HepG2 (cell line): ENCODE measurements at regions not wholly inside any gene's neighbourhood (a gene's known extent, or its start where the extent isn't known, plus 50 kb on each side); places are given as distances from the start of the nearest gene placed in this dataset.
A peak's percentile ranks its signal among the peaks of the same experiment; 100 is the strongest.

Experiments used
- ATAC-seq: fragments of 200-7000 bp; cut with Tn5 transposase; 3 replicates; pipeline ENCODE4 v1.9.1; 2020; ENCODE audit warnings: mild to moderate bottlenecking, moderate library complexity
- BruUV-seq: library from RNA; stranded (reverse); fragments of 400-500 nt; replicated peaks from 2 replicates; lab custom pipeline; 2021; lab: Mats Ljungman, UMichigan
- CTCF ChIA-PET: fragments of 300-600 bp; formaldehyde crosslinking; extraction: SDS; loops from one replicate; lab custom pipeline; 2021; ENCODE audit warnings: low total read pairs, inconsistent platforms, low intra/inter-chr PET ratio; lab: Yijun Ruan, JAX
- POLR2A ChIA-PET: fragments of 350-600 bp; sonication (Branson Sonifier 250); formaldehyde crosslinking; loops from one replicate; lab custom pipeline; 2020; ENCODE audit warnings: antibody characterized with exemption, inconsistent platforms; lab: Yijun Ruan, JAX
- DNase-seq: peaks from one replicate; pipeline ENCODE4 v3.0.0-alpha.2; 2015; ENCODE audit warnings: low spot score
- FAIRE-seq: peaks from 3 replicates; lab custom pipeline; 2011; peaks lifted over from hg19 to GRCh38; lab: Jason Lieb, UNC
- H2AFZ ChIP-seq: one replicate; pipeline ENCODE4 v1.6.1; 2011; ENCODE audit warnings: low read length, inconsistent platforms
- H3K27ac ChIP-seq: fragments of 300-600 bp; 3 replicates; pipeline ENCODE4 v1.8.0; 2011; ENCODE audit warnings: mixed run types, mild to moderate bottlenecking, mixed read lengths, low read length, inconsistent platforms; ENCODE audit not compliant: insufficient read depth; ENCODE audit errors: extremely low read length
- H3K27me3 ChIP-seq, 2 experiments: fragments of 200-600 bp in 1 of 2; 2 replicates in 1 of 2; 3 replicates in 1 of 2; pipeline versions ENCODE4 v1.6.0 to v1.8.0; 2011; ENCODE audit warnings: low read length in 2 of 2, mild to moderate bottlenecking in 2 of 2, moderate library complexity in 2 of 2, inconsistent platforms in 1 of 2; ENCODE audit not compliant: insufficient read depth in 2 of 2, control insufficient read depth in 1 of 2
- H3K36me3 ChIP-seq, 2 experiments: fragments of 200-600 bp in 1 of 2; replicated peaks in 1 of 2; 2 replicates in 1 of 2; 3 replicates in 1 of 2; pipeline versions ENCODE4 v1.5.1 to v1.8.0; 2011; ENCODE audit warnings: low read length in 2 of 2, inconsistent platforms in 1 of 2; ENCODE audit not compliant: insufficient read depth in 2 of 2, control insufficient read depth in 1 of 2
- H3K4me1 ChIP-seq: 2 replicates; pipeline ENCODE4 v1.5.1; 2012; ENCODE audit warnings: low read length, inconsistent platforms; ENCODE audit not compliant: insufficient read depth
- H3K4me2 ChIP-seq: 2 replicates; pipeline ENCODE4 v1.6.0; 2011; ENCODE audit warnings: low read depth, low read length, inconsistent platforms
- H3K4me3 ChIP-seq, 3 experiments: fragments of 200-600 bp in 1 of 3; sonication (generic), shearing (Covaris generic) in 1 of 3; replicated peaks in 1 of 3; 2 replicates each; pipeline ENCODE4 v1.5.1; 2011 to 2016; ENCODE audit warnings: low read length in 3 of 3, inconsistent platforms in 2 of 3, low read depth in 2 of 3, mild to moderate bottlenecking in 2 of 3, control low read depth in 1 of 3, mixed read lengths in 1 of 3; ENCODE audit not compliant: insufficient read depth in 1 of 3
- H3K79me2 ChIP-seq: one replicate; pipeline ENCODE4 v1.6.1; 2011; ENCODE audit warnings: low read length, inconsistent platforms; ENCODE audit not compliant: insufficient read depth
- H3K9ac ChIP-seq: 2 replicates; pipeline ENCODE4 v1.6.0; 2011; ENCODE audit warnings: mild to moderate bottlenecking, low read depth, low read length, inconsistent platforms; ENCODE audit not compliant: insufficient read depth
- H3K9me3 ChIP-seq: 2 replicates; pipeline ENCODE4 v1.5.1; 2012; ENCODE audit warnings: mild to moderate bottlenecking, low read length
- H4K20me1 ChIP-seq: 2 replicates; pipeline ENCODE4 v1.6.0; 2011; ENCODE audit warnings: inconsistent platforms, mild to moderate bottlenecking, low read length, moderate library complexity; ENCODE audit not compliant: insufficient read depth
- CERS6 ChIP-seq: sonication (generic); formaldehyde crosslinking; IDR thresholded peaks from 2 replicates; pipeline ENCODE4 v1.5.0; 2020; ENCODE audit warnings: missing genetic modification reagents
- FOXA1 ChIP-seq, 2 experiments: fragments of 450-650 bp in 1 of 2; sonication (generic) in 1 of 2; formaldehyde crosslinking in 1 of 2; IDR thresholded peaks; 2 replicates each; pipeline versions ENCODE4 v1.4.0 to v1.6.1; 2016 to 2020; ENCODE audit warnings: missing genetic modification reagents in 1 of 2
- HNF4A ChIP-seq: sonication (generic); formaldehyde crosslinking; IDR thresholded peaks from 2 replicates; pipeline ENCODE4 v1.4.0; 2020; ENCODE audit warnings: missing genetic modification reagents
- MNT ChIP-seq: fragments of 450-650 bp; IDR thresholded peaks from 2 replicates; pipeline ENCODE4 v1.6.1; 2016
- PCBP1 ChIP-seq: fragments of 200-400 bp; formaldehyde crosslinking; IDR thresholded peaks from 2 replicates; pipeline ENCODE4 v1.6.1; 2017; ENCODE audit warnings: mild to moderate bottlenecking, low read depth, low read length, borderline replicate concordance
- PCBP2 ChIP-seq: fragments of 200-400 bp; formaldehyde crosslinking; optimal IDR thresholded peaks from 2 replicates; pipeline ENCODE3; 2018; ENCODE audit warnings: low read length, low read depth; ENCODE audit not compliant: poor library complexity, severe bottlenecking
- RCOR2 ChIP-seq: IDR thresholded peaks from 2 replicates; pipeline ENCODE4 v1.6.1; 2016; ENCODE audit warnings: missing biosample characterization, missing genetic modification reagents
- RXRB ChIP-seq: IDR thresholded peaks from 2 replicates; pipeline ENCODE4 v1.6.1; 2016; ENCODE audit warnings: borderline replicate concordance, missing genetic modification reagents, missing compliant biosample characterization
- SOX6 ChIP-seq, 2 experiments: fragments of 450-650 bp in 1 of 2; sonication (generic) in 1 of 2; formaldehyde crosslinking in 1 of 2; IDR thresholded peaks; 2 replicates each; pipeline versions ENCODE4 v1.4.0 to v1.6.1; 2017 to 2020; ENCODE audit warnings: antibody characterized with exemption in 1 of 2, mild to moderate bottlenecking in 1 of 2, missing genetic modification reagents in 1 of 2
- THAP7 ChIP-seq: sonication (generic); formaldehyde crosslinking; IDR thresholded peaks from 2 replicates; pipeline ENCODE4 v1.8.1; 2023; ENCODE audit warnings: mild to moderate bottlenecking, missing genetic modification reagents
- USF2 ChIP-seq, 2 experiments: sonication (generic) in 1 of 2; formaldehyde crosslinking in 1 of 2; IDR thresholded peaks; 2 replicates each; pipeline versions ENCODE4 v1.5.1 to v1.6.1; 2011 to 2020; ENCODE audit warnings: borderline replicate concordance in 1 of 2, low read depth in 1 of 2, low read length in 1 of 2, mild to moderate bottlenecking in 1 of 2, missing genetic modification reagents in 1 of 2, moderate library complexity in 1 of 2
- ZNF570 ChIP-seq: sonication (generic); formaldehyde crosslinking; IDR thresholded peaks from 2 replicates; pipeline ENCODE4 v1.4.0; 2020; ENCODE audit warnings: mild to moderate bottlenecking, missing genetic modification reagents, borderline replicate concordance
- ZNF782 ChIP-seq: sonication (generic); formaldehyde crosslinking; IDR thresholded peaks from 2 replicates; pipeline ENCODE4 v1.4.0; 2020; ENCODE audit warnings: missing genetic modification reagents, mild to moderate bottlenecking, borderline replicate concordance
- WGBS: methylation state at CpG from one replicate; pipeline ENCODE4 v1.1.6; 2017; ENCODE audit warnings: low lambda C conversion rate; 5-methylcytosine and 5-hydroxymethylcytosine counted together
- in situ Hi-C: cut with HindIII; loops from 2 replicates; pipeline ENCODE4 v1.10.0; 2017; ENCODE audit warnings: low pct_unique_long_range_greater_than_20kb; ENCODE audit not compliant: extremely low pct_ligation_motif_present
- intact Hi-C: fragments of 100-400 bp; cut with micrococcal nuclease; formaldehyde crosslinking; loops from one replicate; pipeline ENCODE4 v1.10.0; 2022; ENCODE audit not compliant: unreplicated experiment

- 11% methylated on average over 5 of the region's 10 CpGs for WGBS
- no peaks in the 10 kb centered on the region for H3K79me2 ChIP-seq
- ChIA-PET POLR2A (no interaction called here), CTCF (no interaction called here)
- no peak overlapping the region for H3K4me3 ChIP-seq
- no peak for TF ChIP-seq USF2 (IDR thresholded peaks at IDR 0.05; ENCODE audit: low read depth, low read length)
- no peak for TF ChIP-seq USF2 (CRISPR knock-in tag; IDR thresholded peaks at IDR 0.05; ENCODE audit: borderline replicate concordance)
- TF ChIP-seq RXRB, result no peak
- TF ChIP-seq SOX6 (IDR thresholded peaks at IDR 0.05), result no peak
- no peak for TF ChIP-seq SOX6 (CRISPR knock-in tag; IDR thresholded peaks at IDR 0.05)
- TF ChIP-seq ZNF782 (CRISPR knock-in tag), result no peak
- no peak for TF ChIP-seq CERS6 (CRISPR knock-in tag)
- 0 out of 2 replicates have a peak, but pooled peaks have one; percentile 45 for TF ChIP-seq PCBP1
- no peak for TF ChIP-seq FOXA1 (IDR thresholded peaks at IDR 0.05)
- no peak for TF ChIP-seq FOXA1 (CRISPR knock-in tag; IDR thresholded peaks at IDR 0.05)
- no peak for TF ChIP-seq ZNF570 (CRISPR knock-in tag)
- no peak for TF ChIP-seq THAP7 (CRISPR knock-in tag)
- no peak for TF ChIP-seq RCOR2 (CRISPR knock-in tag)
- 0 out of 2 replicates have a peak, but pooled peaks have one; percentile 16 for TF ChIP-seq MNT
- TF ChIP-seq HNF4A, result no peak
- TF ChIP-seq PCBP2, result peak; percentile 56
- in situ Hi-C loops (no loop called here), intact Hi-C loops (no loop called here)
- BruUV-seq, result no TSS peak
- H3K9me3 ChIP-seq, result no peaks in the 10 kb centered on the region
- no peak overlapping the region for H2AFZ ChIP-seq
- no peak for FAIRE-seq
- no peaks in the 10 kb centered on the region for H3K4me1 ChIP-seq
- no peak for DNase-seq
- H4K20me1 ChIP-seq, result no peaks in the 10 kb centered on the region
- no peak for ATAC-seq
- no peaks in the 10 kb centered on the region for H3K36me3 ChIP-seq
- peaks cover 6 to 13% of the 10 kb centered on the region in 2 experiments; a peak in 4 of 5 replicates for H3K27me3 ChIP-seq
- H3K27ac ChIP-seq, result no peak overlapping the region
- no peak overlapping the region for H3K9ac ChIP-seq
- no peak overlapping the region for H3K4me2 ChIP-seq
Measured at GRCh38 chr12:111256629-111257434, 112.1 kb downstream of the PHETA1 start.
